Glutamatergic neuron (in vitro differentiated cells): ENCODE measurements at regions not wholly inside any gene's neighbourhood (a gene's known extent, or its start where the extent isn't known, plus 50 kb on each side); places are given as distances from the start of the nearest gene placed in this dataset.
"Not testable (repeated sequence)": the region's sequence is repeated elsewhere in the genome, so short reads cannot be mapped to it uniquely, and the experiment has no call there.

ENCODE experiments used
- DNase-seq: peaks from one replicate; pipeline ENCODE4 v3.0.0; 2022
- H3K27ac Mint-ChIP-seq: one replicate; pipeline ENCODE4 v1.8.0; 2020; ENCODE audit warnings: mild to moderate bottlenecking, mixed read lengths, inconsistent platforms; ENCODE audit not compliant: unreplicated experiment
- H3K27me3 Mint-ChIP-seq: one replicate; pipeline ENCODE4 v1.8.0; 2020; ENCODE audit warnings: mild to moderate bottlenecking, moderate library complexity, mixed read lengths, inconsistent platforms; ENCODE audit not compliant: unreplicated experiment
- H3K36me3 Mint-ChIP-seq: one replicate; pipeline ENCODE4 v1.8.0; 2020; ENCODE audit warnings: mild to moderate bottlenecking, mixed read lengths, inconsistent platforms; ENCODE audit not compliant: unreplicated experiment
- H3K4me1 Mint-ChIP-seq: one replicate; pipeline ENCODE4 v1.8.0; 2020; ENCODE audit warnings: mild to moderate bottlenecking, low read depth, mixed read lengths, inconsistent platforms; ENCODE audit not compliant: unreplicated experiment
- H3K4me3 Mint-ChIP-seq: one replicate; pipeline ENCODE4 v1.8.0; 2020; ENCODE audit warnings: mild to moderate bottlenecking, mixed read lengths, inconsistent platforms; ENCODE audit not compliant: unreplicated experiment
- H3K9me3 Mint-ChIP-seq: one replicate; pipeline ENCODE4 v1.8.0; 2020; ENCODE audit warnings: mild to moderate bottlenecking, moderate library complexity, mixed read lengths, inconsistent platforms; ENCODE audit not compliant: unreplicated experiment
- CTCF ChIP-seq: fragments of 200-600 bp; sonication (generic); IDR thresholded peaks from one replicate; pipeline ENCODE4 v1.5.0; 2021; ENCODE audit not compliant: partially characterized antibody, unreplicated experiment

- TF ChIP-seq CTCF = no peak
- Mint-ChIP-seq H3K4me3 (no peak overlapping the region), H3K27ac (no peak overlapping the region), H3K4me1 (no peaks in the 10 kb centered on the region), H3K9me3 (peaks cover 2% of the 10 kb centered on the region), H3K36me3 (no peaks in the 10 kb centered on the region), H3K27me3 (no peaks in the 10 kb centered on the region)
- DNase-seq = no peak
Measured at GRCh38 chr15:85281293-85281882, 99.0 kb upstream of the AKAP13 start.

- H3K4me1 Mint-ChIP-seq = no peaks in the 10 kb centered on the region
- H3K27me3 Mint-ChIP-seq = no peaks in the 10 kb centered on the region
- DNase-seq = no peak
- H3K4me3 Mint-ChIP-seq = no peak overlapping the region
- no peak overlapping the region for H3K27ac Mint-ChIP-seq
- no peaks in the 10 kb centered on the region for H3K36me3 Mint-ChIP-seq
- H3K9me3 Mint-ChIP-seq = peaks cover 2% of the 10 kb centered on the region
- TF ChIP-seq CTCF = no peak
Measured at GRCh38 chr15:85282504-85283115, 97.8 kb upstream of the AKAP13 start.

- H3K4me3 Mint-ChIP-seq, H3K9me3 Mint-ChIP-seq, H3K27me3 Mint-ChIP-seq, H3K27ac Mint-ChIP-seq, H3K36me3 Mint-ChIP-seq, H3K4me1 Mint-ChIP-seq, DNase-seq: not testable (repeated sequence)
Measured at GRCh38 chr15:85283815-85284214, 96.6 kb upstream of the AKAP13 start.

- no peak for TF ChIP-seq CTCF
- Mint-ChIP-seq H3K27ac (no peak overlapping the region), H3K4me1 (no peaks in the 10 kb centered on the region), H3K27me3 (peaks cover 2% of the 10 kb centered on the region), H3K9me3 (peaks cover 2% of the 10 kb centered on the region), H3K4me3 (no peak overlapping the region), H3K36me3 (no peaks in the 10 kb centered on the region)
- DNase-seq = no peak
Measured at GRCh38 chr15:85284497-85284896, 95.9 kb upstream of the AKAP13 start.

GRCh38 chr15:85289677-85290365 is 90.6 kb upstream of the AKAP13 start:
- TF ChIP-seq CTCF = peak; percentile 35
- Mint-ChIP-seq H3K9me3 (no peaks in the 10 kb centered on the region), H3K4me1 (no peaks in the 10 kb centered on the region), H3K27ac (no peak overlapping the region), H3K36me3 (no peaks in the 10 kb centered on the region), H3K4me3 (no peak overlapping the region), H3K27me3 (peaks cover 2% of the 10 kb centered on the region)
- no peak for DNase-seq

- not testable (repeated sequence) for H3K36me3 Mint-ChIP-seq, DNase-seq
- peaks cover 10% of the 10 kb centered on the region for H3K4me1 Mint-ChIP-seq
Measured at GRCh38 chr15:85292583-85292982, 87.8 kb upstream of the AKAP13 start.

More at GRCh38 chr15:85292583-85292982, 87.8 kb upstream of the AKAP13 start:
- H3K27ac Mint-ChIP-seq, H3K9me3 Mint-ChIP-seq, H3K4me3 Mint-ChIP-seq, H3K27me3 Mint-ChIP-seq: not testable (repeated sequence)
